ENCODE measurements at regions not wholly inside any gene's neighbourhood (a gene's known extent, or its start where the extent isn't known, plus 50 kb on each side); places are given as distances from the start of the nearest gene placed in this dataset.

GRCh38 chr3:25113891-25114290 lies 314.2 kb upstream of the RARB start:
- Mint-ChIP-seq H3K36me3 (no peaks in the 10 kb centered on the region), H3K4me1 (no peaks in the 10 kb centered on the region), H3K4me3 (no peak overlapping the region), H3K27ac (no peak overlapping the region), H3K9me3 (peaks cover 10% of the 10 kb centered on the region)
- DNase-seq (ENCODE audit: low spot score in 2 of 2) (no peak), ATAC-seq (no peak)

GRCh38 chr3:25114532-25114931 lies 313.5 kb upstream of the RARB start:
- ATAC-seq (no peak), DNase-seq (ENCODE audit: low spot score in 2 of 2) (no peak)
- Mint-ChIP-seq H3K4me1 (no peaks in the 10 kb centered on the region), H3K36me3 (no peaks in the 10 kb centered on the region), H3K9me3 (peaks cover 10% of the 10 kb centered on the region), H3K27ac (no peak overlapping the region), H3K4me3 (no peak overlapping the region)

- no peak overlapping the region for H3K27ac Mint-ChIP-seq
- no peak overlapping the region for H3K4me3 Mint-ChIP-seq
- peaks cover 12% of the 10 kb centered on the region for H3K9me3 Mint-ChIP-seq
- no peaks in the 10 kb centered on the region for H3K4me1 Mint-ChIP-seq
- ATAC-seq (no peak), DNase-seq (ENCODE audit: low spot score in 2 of 2) (no peak)
- H3K36me3 Mint-ChIP-seq: no peaks in the 10 kb centered on the region
These were observed 311.0 kb upstream of the RARB start for GRCh38 chr3:25117005-25117593.

- DNase-seq (ENCODE audit: low spot score in 2 of 2) (no peak), ATAC-seq (no peak)
- Mint-ChIP-seq H3K4me1 (no peaks in the 10 kb centered on the region), H3K4me3 (no peak overlapping the region), H3K9me3 (peaks cover 12% of the 10 kb centered on the region), H3K27ac (no peak overlapping the region), H3K36me3 (no peaks in the 10 kb centered on the region)
These were observed 308.4 kb upstream of the RARB start for GRCh38 chr3:25119682-25120081.

GRCh38 chr3:25120665-25121064 lies 307.4 kb upstream of the RARB start:
- Mint-ChIP-seq H3K36me3 (no peaks in the 10 kb centered on the region), H3K4me3 (no peak overlapping the region), H3K4me1 (no peaks in the 10 kb centered on the region), H3K9me3 (peaks cover 13% of the 10 kb centered on the region), H3K27ac (no peak overlapping the region)
- no peak for DNase-seq (ENCODE audit: low spot score in 2 of 2)
- ATAC-seq: no peak

DNA sequence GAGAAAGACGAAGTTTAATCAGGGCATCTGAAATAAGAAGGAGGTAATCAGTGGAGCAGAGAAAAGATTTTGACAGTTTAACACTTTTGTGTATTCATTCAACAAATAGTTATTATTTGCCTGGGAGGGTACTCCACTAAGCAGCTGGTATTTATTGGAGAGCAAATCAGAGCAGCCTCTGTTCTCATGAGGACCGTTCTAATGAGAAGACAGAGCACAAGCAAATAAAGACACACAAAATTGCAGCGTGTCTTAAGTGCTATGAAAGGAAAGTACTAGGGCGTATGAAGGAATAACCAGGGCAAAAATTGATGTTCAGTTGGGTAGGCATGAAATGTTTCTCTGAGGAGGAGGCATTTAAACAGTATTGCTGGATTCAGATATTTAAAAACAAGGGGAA lies 302.9 kb upstream of the RARB start:
- Mint-ChIP-seq H3K27ac (no peak overlapping the region), H3K4me1 (no peaks in the 10 kb centered on the region), H3K9me3 (peaks cover 13% of the 10 kb centered on the region), H3K36me3 (no peaks in the 10 kb centered on the region), H3K4me3 (no peak overlapping the region)
- no peak for ATAC-seq
- no peak for DNase-seq (ENCODE audit: low spot score in 2 of 2)

DNA sequence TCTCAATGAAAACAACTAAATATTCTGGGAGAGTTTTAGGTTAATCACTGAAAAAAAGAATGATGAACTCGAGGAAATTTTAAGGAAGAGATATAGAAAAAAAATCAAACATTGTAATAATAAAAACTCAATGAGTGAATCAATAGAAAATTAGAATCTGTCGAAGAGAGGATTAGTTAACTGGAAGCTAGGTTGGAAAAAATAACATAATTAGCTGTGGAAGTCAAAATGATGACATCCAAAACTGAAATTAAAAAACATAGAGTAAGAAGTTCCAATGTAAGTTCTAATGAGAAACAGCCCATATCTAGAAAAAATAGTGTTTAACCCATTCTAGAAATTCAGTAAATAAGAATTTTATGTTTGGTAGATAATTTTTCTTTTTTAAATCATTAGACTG lies 299.3 kb upstream of the RARB start:
- Mint-ChIP-seq H3K4me3 (no peak overlapping the region), H3K27ac (no peak overlapping the region), H3K36me3 (no peaks in the 10 kb centered on the region), H3K9me3 (peaks cover 14% of the 10 kb centered on the region), H3K4me1 (no peaks in the 10 kb centered on the region)
- DNase-seq (ENCODE audit: low spot score in 2 of 2) (no peak), ATAC-seq (no peak)

DNA sequence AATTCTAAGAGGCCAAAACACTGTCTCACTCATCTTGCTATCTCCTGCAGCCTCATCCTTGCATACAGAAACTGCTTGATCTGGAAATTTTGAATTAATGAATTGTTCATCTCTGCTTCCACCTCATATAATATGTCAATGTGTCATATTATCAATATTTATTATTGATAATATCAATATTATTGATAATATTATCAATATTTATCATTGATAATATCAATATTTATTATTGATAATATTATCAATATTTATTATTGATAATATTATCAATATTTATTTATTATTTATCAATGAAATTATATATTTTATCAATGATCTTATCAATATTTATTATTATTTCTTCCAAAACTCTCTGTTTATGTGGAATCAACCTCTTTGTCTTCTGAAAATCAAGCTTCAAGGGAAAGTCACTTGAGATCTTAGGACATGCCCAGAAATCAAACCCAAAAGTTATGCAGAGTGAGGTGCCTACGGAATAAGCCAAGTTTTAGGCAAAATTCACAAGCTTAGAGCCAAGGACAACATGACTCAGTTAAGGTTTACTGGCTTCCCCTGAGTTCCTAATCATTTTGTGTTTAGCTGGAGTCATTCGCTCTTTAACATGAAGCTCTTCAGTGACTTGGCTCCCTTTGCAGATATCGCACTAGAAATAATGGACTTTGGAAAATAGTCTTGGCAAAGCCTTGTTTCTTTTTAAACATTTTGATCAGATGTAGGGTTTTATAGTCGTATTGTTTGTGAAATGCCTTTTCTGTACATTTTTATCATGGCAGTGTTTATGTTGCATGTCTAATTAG lies 297.1 kb upstream of the RARB start:
- no peak for ATAC-seq
- Mint-ChIP-seq H3K36me3 (no peaks in the 10 kb centered on the region), H3K27ac (no peak overlapping the region), H3K4me3 (no peak overlapping the region), H3K9me3 (peaks cover 13% of the 10 kb centered on the region), H3K4me1 (no peaks in the 10 kb centered on the region)
- no peak for DNase-seq (ENCODE audit: low spot score in 2 of 2)

DNA sequence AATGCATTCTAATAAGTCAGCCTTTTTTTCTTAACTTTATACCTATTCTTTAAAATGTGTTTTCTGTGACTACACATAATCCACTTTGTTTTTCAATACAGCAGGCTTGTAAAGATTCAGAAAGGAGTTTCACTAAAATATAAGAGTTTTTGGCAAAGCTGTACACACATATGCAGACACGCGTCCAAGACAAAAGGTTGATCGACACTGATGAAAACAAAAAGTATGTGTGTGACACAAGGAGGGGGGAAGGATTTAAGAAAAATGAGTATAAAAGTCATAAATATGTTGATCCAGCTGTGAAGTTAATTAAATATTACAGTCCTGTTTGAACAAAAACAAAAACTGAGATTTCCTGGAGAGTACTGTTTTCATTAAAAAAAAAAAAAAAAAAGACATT lies 294.5 kb upstream of the RARB start:
- Mint-ChIP-seq H3K4me1 (no peaks in the 10 kb centered on the region), H3K4me3 (no peak overlapping the region), H3K36me3 (no peaks in the 10 kb centered on the region), H3K27ac (no peak overlapping the region), H3K9me3 (peaks cover 15% of the 10 kb centered on the region)
- DNase-seq (ENCODE audit: low spot score in 2 of 2) (no peak), ATAC-seq (no peak)

GRCh38 chr3:25137606-25138005 lies 290.5 kb upstream of the RARB start:
- peaks cover 13% of the 10 kb centered on the region for H3K9me3 Mint-ChIP-seq
- no peak overlapping the region for H3K4me3 Mint-ChIP-seq
- H3K36me3 Mint-ChIP-seq: no peaks in the 10 kb centered on the region
- no peak for ATAC-seq
- no peak for DNase-seq (ENCODE audit: low spot score in 2 of 2)
- no peaks in the 10 kb centered on the region for H3K4me1 Mint-ChIP-seq
- H3K27ac Mint-ChIP-seq: no peak overlapping the region

GRCh38 chr3:25139267-25139666 lies 288.8 kb upstream of the RARB start:
- ATAC-seq (no peak), DNase-seq (ENCODE audit: low spot score in 2 of 2) (no peak)
- no peaks in the 10 kb centered on the region for H3K36me3 Mint-ChIP-seq
- H3K4me1 Mint-ChIP-seq: no peaks in the 10 kb centered on the region
- H3K4me3 Mint-ChIP-seq: no peak overlapping the region
- H3K27ac Mint-ChIP-seq: no peak overlapping the region
- peaks cover 12% of the 10 kb centered on the region for H3K9me3 Mint-ChIP-seq

DNA sequence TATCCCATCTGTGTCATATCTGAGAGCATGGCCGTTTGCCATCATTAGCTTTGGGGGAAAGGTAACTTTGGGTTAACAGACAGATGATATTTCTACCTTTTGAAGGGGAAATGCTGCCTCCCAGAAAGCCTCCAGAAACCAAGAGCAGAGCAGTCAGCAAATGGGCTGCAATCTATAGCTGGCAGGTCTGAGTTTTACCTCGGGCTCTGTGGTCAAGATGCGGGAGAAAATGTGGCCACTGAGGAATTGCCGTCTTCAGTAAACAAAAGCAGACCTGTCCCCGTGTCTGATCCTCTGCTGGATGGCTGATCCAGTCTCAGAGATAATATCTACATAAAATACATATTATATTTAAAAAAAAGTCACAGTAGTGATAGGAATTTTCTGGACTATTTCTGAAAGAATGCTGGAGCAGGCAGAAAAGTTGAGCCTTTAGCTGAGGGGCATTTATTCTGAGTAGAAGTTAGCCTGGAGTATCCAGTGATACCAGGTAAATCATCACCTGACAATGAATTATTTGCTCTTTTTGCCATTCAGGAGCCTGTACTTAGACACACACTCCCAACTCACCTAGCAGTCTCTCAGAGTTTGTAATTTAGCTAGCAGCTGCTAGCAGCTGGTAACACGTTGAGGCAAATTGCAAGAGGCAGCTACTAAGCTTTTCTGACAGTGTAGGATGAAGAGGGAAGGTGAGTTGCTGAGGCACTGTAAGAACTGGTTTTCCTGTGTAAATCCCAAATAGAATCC lies 285.3 kb upstream of the RARB start:
- H3K4me3 Mint-ChIP-seq: no peak overlapping the region
- H3K36me3 Mint-ChIP-seq: no peaks in the 10 kb centered on the region
- H3K27ac Mint-ChIP-seq: no peak overlapping the region
- no peak for DNase-seq (ENCODE audit: low spot score in 2 of 2)
- no peaks in the 10 kb centered on the region for H3K4me1 Mint-ChIP-seq
- no peak for ATAC-seq
- peaks cover 6% of the 10 kb centered on the region for H3K9me3 Mint-ChIP-seq

- H3K4me3 Mint-ChIP-seq: no peak overlapping the region
- H3K9me3 Mint-ChIP-seq: peaks cover 6% of the 10 kb centered on the region
- H3K4me1 Mint-ChIP-seq: no peaks in the 10 kb centered on the region
- H3K36me3 Mint-ChIP-seq: no peaks in the 10 kb centered on the region
- ATAC-seq (no peak), DNase-seq (ENCODE audit: low spot score in 2 of 2) (no peak)
- H3K27ac Mint-ChIP-seq: no peak overlapping the region
These were observed 284.6 kb upstream of the RARB start for GRCh38 chr3:25143356-25144025.

DNA sequence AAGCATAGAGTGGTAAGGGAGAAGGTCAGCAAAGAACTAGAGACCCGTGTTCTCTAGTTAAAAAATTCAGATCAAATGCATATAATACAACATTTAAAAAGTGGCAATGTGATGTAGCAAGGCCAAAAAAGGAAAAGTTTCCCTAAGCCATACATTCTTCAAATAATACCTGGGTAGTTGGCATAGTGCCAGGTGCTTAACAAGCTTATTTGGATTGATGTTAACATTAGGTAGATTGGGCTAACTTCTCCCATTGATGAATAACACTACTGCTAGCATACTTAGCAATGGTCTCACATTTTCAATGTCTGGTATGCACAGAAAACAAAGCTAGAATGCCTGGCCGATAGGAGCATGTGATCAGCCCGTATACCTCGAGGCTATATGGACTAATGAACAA lies 283.6 kb upstream of the RARB start:
- peaks cover 6% of the 10 kb centered on the region for H3K9me3 Mint-ChIP-seq
- DNase-seq (ENCODE audit: low spot score in 2 of 2): no peak
- no peak for ATAC-seq
- no peak overlapping the region for H3K4me3 Mint-ChIP-seq
- no peaks in the 10 kb centered on the region for H3K4me1 Mint-ChIP-seq
- no peaks in the 10 kb centered on the region for H3K36me3 Mint-ChIP-seq
- no peak overlapping the region for H3K27ac Mint-ChIP-seq

- no peaks in the 10 kb centered on the region for H3K4me1 Mint-ChIP-seq
- DNase-seq (ENCODE audit: low spot score in 2 of 2): no peak
- no peak overlapping the region for H3K4me3 Mint-ChIP-seq
- H3K27ac Mint-ChIP-seq: no peak overlapping the region
- no peaks in the 10 kb centered on the region for H3K36me3 Mint-ChIP-seq
- ATAC-seq: no peak
- peaks cover 6% of the 10 kb centered on the region for H3K9me3 Mint-ChIP-seq
These were observed 282.9 kb upstream of the RARB start for GRCh38 chr3:25145176-25145575.

Measured in stimulated activated effector memory CD8-positive, alpha-beta T cell treated with anti-CD3 and anti-CD28 coated beads, Interleukin-12 subunit alpha, Interleukin-12 subunit beta, amount 100 ng/mL, for 72 hours (primary cell).